Tibial nerve (tissue), 4 donors: ENCODE measurements at regions not wholly inside any gene's neighbourhood (a gene's known extent, or its start where the extent isn't known, plus 50 kb on each side); places are given as distances from the start of the nearest gene placed in this dataset.

Source experiments
- CTCF ChIP-seq, 5 experiments: fragments of 200-600 bp in 3 of 5; fragments of 450-650 bp in 2 of 5; sonication (generic) in 3 of 5; IDR thresholded peaks; one replicate each; pipeline ENCODE4 v1.5.1; 2016 to 2019; ENCODE audit warnings: antibody characterized with exemption in 5 of 5, mild to moderate bottlenecking in 3 of 5, moderate library complexity in 2 of 5
- EP300 ChIP-seq, 2 donors: sonication (generic); formaldehyde crosslinking; IDR thresholded peaks; one replicate each; pipeline ENCODE4 v1.6.1; 2017; ENCODE audit warnings: antibody characterized with exemption in 2 of 2, mild to moderate bottlenecking in 1 of 2
- POLR2A ChIP-seq, 2 donors: fragments of 450-650 bp; IDR thresholded peaks; one replicate each; pipeline ENCODE4 v1.6.1; 2017; ENCODE audit warnings: antibody characterized with exemption in 2 of 2, mild to moderate bottlenecking in 2 of 2, moderate library complexity in 2 of 2

- no peak for TF ChIP-seq CTCF (IDR thresholded peaks at IDR 0.05)
- no peak for TF ChIP-seq EP300 (IDR thresholded peaks at IDR 0.05)
- no peak for TF ChIP-seq POLR2A (IDR thresholded peaks at IDR 0.05)
Measured at GRCh38 chr11:93963072-93963471, 58.1 kb upstream of the HEPHL1 start.
